Activated naive CD4-positive, alpha-beta T cell treated with Interleukin-2 at 50 U/mL for 16 hours (primary cell): ENCODE measurements at regions not wholly inside any gene's neighbourhood (a gene's known extent, or its start where the extent isn't known, plus 50 kb on each side); places are given as distances from the start of the nearest gene placed in this dataset.

ENCODE experiments used
- DNase-seq: peaks from one replicate; pipeline ENCODE4 v3.0.0-alpha.2; 2020

GRCh38 chr22:47225080-47225930 lies 462.9 kb downstream of the TBC1D22A start:
- no peak for DNase-seq
